ENCODE measurements at regions not wholly inside any gene's neighbourhood (a gene's known extent, or its start where the extent isn't known, plus 50 kb on each side); places are given as distances from the start of the nearest gene placed in this dataset.

DNA sequence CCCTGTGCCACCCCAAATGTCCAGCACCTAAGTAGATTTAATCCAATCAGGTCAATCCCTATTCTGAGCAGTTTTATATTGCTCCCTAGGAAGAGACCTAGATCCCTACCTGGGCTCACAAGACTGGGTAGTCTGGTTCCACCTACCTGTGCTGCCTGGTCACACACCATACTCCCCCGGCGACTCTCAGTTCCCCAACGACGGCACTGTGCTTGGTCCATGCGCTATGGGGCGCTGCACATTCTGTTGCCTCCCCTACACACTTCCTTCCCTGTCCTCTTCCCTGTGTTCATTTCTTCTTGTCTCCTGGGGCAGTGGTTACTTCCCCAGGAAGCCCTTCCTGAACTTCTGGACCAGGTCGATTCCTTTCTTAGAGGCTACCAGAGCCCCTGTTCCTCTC, 109.9 kb upstream of the IL12B start:
- Histone ChIP-seq H3K4me1 (ENCODE audit: control insufficient read depth in 1 of 2, insufficient read depth in 1 of 2, low read depth in 1 of 2, low read length in 1 of 2) (no peaks in the 10 kb centered on the region), H3K36me3 (no peaks in the 10 kb centered on the region), H3K9me3 (no peaks in the 10 kb centered on the region), H3K27ac (no peak overlapping the region), H3K4me3 (ENCODE audit: low read depth in 1 of 2, low read length in 1 of 2) (no peak overlapping the region), H3K27me3 (no peaks in the 10 kb centered on the region)
- TF ChIP-seq, protein P1, sequence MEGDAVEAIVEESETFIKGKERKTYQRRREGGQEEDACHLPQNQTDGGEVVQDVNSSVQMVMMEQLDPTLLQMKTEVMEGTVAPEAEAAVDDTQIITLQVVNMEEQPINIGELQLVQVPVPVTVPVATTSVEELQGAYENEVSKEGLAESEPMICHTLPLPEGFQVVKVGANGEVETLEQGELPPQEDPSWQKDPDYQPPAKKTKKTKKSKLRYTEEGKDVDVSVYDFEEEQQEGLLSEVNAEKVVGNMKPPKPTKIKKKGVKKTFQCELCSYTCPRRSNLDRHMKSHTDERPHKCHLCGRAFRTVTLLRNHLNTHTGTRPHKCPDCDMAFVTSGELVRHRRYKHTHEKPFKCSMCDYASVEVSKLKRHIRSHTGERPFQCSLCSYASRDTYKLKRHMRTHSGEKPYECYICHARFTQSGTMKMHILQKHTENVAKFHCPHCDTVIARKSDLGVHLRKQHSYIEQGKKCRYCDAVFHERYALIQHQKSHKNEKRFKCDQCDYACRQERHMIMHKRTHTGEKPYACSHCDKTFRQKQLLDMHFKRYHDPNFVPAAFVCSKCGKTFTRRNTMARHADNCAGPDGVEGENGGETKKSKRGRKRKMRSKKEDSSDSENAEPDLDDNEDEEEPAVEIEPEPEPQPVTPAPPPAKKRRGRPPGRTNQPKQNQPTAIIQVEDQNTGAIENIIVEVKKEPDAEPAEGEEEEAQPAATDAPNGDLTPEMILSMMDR (IDR thresholded peaks at IDR 0.05) = no peak

DNA sequence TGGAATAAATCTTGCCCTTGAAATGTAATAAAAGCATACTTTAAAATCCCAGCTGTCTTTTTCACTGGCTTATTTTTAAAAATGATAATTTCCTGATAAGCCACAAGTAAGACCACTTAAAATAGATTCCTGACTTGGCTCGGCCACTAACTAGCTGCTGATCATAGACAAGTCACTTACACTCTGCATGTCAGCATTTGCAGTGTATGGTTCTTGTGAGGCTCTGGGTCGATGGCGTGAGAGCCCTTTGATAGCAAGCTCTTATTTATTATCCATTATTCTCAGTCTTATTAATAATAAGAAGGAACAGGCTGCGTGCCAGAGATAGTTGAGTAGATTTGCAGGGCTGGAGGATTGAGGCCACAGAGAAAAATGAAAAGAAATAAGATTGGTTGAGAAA, 110.7 kb upstream of the IL12B start:
- H3K36me3 ChIP-seq = no peaks in the 10 kb centered on the region
- H3K4me1 ChIP-seq (ENCODE audit: control insufficient read depth in 1 of 2, insufficient read depth in 1 of 2, low read depth in 1 of 2, low read length in 1 of 2) = no peaks in the 10 kb centered on the region
- H3K27ac ChIP-seq = no peak overlapping the region
- no peaks in the 10 kb centered on the region for H3K9me3 ChIP-seq
- TF ChIP-seq, protein P1 (IDR thresholded peaks at IDR 0.05) = no peak
- H3K27me3 ChIP-seq = no peaks in the 10 kb centered on the region
- H3K4me3 ChIP-seq (ENCODE audit: low read depth in 1 of 2, low read length in 1 of 2) = no peak overlapping the region

GRCh38 chr5:159441441-159441840, 111.2 kb upstream of the IL12B start:
- Histone ChIP-seq H3K4me3 (ENCODE audit: low read depth in 1 of 2, low read length in 1 of 2) (no peak overlapping the region), H3K36me3 (no peaks in the 10 kb centered on the region), H3K27ac (no peak overlapping the region), H3K4me1 (ENCODE audit: control insufficient read depth in 1 of 2, insufficient read depth in 1 of 2, low read depth in 1 of 2, low read length in 1 of 2) (no peaks in the 10 kb centered on the region), H3K27me3 (no peaks in the 10 kb centered on the region), H3K9me3 (no peaks in the 10 kb centered on the region)
- TF ChIP-seq, protein P1 (IDR thresholded peaks at IDR 0.05) = no peak

DNA sequence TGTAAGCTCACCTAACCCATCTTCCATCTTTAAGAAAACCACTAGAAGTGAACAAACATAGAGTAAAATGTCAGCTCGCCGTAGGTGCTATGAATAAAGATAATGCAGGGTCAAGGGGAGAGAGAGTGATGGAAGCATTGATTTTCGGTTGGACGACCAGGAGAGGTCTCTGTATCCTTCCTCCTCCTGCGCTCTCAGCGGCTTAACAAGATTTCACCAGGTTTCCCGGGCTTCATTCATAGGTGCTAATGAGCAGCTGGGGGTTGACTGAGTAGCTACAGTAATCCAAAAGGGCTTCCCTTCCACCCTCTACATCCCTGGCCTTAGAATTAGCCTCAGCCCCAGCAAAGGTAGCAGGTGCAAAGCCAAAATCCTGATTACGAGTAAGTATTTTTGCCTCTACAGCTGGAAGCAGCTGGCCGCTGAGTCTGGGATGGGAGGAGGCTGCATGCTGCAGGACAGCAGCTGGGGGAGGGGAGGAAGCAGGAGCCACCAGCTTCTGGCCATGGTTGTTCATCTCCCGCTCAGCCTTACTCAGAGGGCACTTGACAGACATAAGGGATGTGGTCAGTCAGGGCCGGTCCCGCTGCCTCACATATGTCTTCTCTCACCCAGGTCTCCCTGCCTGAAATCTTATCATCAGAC, 112.0 kb upstream of the IL12B start:
- no peaks in the 10 kb centered on the region for H3K9me3 ChIP-seq
- H3K36me3 ChIP-seq = no peaks in the 10 kb centered on the region
- no peak overlapping the region for H3K4me3 ChIP-seq (ENCODE audit: low read depth in 1 of 2, low read length in 1 of 2)
- TF ChIP-seq, protein P1 (IDR thresholded peaks at IDR 0.05) = no peak
- no peaks in the 10 kb centered on the region for H3K27me3 ChIP-seq
- no peaks in the 10 kb centered on the region for H3K4me1 ChIP-seq (ENCODE audit: control insufficient read depth in 1 of 2, insufficient read depth in 1 of 2, low read depth in 1 of 2, low read length in 1 of 2)
- no peak overlapping the region for H3K27ac ChIP-seq

- TF ChIP-seq, protein P1 (IDR thresholded peaks at IDR 0.05) = no peak
- Histone ChIP-seq H3K36me3 (no peaks in the 10 kb centered on the region), H3K27ac (no peak overlapping the region), H3K4me1 (ENCODE audit: control insufficient read depth in 1 of 2, insufficient read depth in 1 of 2, low read depth in 1 of 2, low read length in 1 of 2) (no peaks in the 10 kb centered on the region), H3K4me3 (ENCODE audit: low read depth in 1 of 2, low read length in 1 of 2) (no peak overlapping the region), H3K27me3 (no peaks in the 10 kb centered on the region), H3K9me3 (no peaks in the 10 kb centered on the region)
Measured at GRCh38 chr5:159444441-159445082, 114.3 kb upstream of the IL12B start.
